Stimulated activated CD4-positive, alpha-beta T cell treated with anti-CD3 and anti-CD28 coated beads, Interleukin-15, amount 100 ng/mL, for 48 hours (primary cell): ENCODE measurements at regions not wholly inside any gene's neighbourhood (a gene's known extent, or its start where the extent isn't known, plus 50 kb on each side); places are given as distances from the start of the nearest gene placed in this dataset.
"Not testable (repeated sequence)": the region's sequence is repeated elsewhere in the genome, so short reads cannot be mapped to it uniquely, and the experiment has no call there.

Source experiments
- DNase-seq, 2 donors: peaks; one replicate each; pipeline ENCODE4 v3.0.0-alpha.2; 2020; ENCODE audit warnings: low read depth in 2 of 2

DNA sequence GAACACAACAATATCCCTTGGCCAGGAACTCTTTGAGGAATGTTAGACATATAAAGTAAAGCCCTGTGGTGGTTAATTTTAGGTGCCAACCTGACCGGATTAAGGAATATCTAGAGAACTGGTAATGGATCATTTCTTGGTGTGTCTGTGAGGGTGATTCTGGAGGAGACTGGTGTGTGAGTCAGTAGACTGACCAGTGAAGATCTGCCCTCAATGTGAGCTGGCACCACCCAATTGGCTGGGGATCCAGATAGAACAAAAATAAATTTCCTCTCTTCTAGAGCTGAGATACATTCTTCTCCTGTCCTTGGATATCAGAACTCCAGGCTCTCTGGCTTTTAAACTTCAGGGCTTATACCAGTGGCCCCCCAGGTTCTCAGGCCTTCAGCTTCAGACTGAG lies 56.2 kb upstream of the TNPO1 start:
- no peak for DNase-seq

DNA sequence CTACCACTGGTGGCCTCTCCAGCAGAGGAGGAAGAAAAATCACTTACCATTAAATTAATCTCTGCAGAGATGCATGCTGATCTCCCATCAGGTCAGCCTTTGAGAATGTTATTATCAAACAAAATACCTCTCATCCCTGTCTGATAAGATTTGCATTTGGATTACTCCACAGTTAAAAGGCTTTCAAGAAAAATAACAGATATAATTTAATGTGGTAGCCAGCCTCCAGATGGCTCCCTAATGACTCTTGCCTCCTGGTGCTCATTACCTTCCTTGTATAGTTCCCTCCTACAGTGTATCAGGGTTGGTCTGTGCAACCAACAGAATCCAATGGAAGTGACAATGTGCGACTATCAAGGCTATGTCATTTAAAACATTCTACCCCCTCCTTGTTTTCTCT lies 63.6 kb upstream of the TNPO1 start:
- no peak for DNase-seq

DNA sequence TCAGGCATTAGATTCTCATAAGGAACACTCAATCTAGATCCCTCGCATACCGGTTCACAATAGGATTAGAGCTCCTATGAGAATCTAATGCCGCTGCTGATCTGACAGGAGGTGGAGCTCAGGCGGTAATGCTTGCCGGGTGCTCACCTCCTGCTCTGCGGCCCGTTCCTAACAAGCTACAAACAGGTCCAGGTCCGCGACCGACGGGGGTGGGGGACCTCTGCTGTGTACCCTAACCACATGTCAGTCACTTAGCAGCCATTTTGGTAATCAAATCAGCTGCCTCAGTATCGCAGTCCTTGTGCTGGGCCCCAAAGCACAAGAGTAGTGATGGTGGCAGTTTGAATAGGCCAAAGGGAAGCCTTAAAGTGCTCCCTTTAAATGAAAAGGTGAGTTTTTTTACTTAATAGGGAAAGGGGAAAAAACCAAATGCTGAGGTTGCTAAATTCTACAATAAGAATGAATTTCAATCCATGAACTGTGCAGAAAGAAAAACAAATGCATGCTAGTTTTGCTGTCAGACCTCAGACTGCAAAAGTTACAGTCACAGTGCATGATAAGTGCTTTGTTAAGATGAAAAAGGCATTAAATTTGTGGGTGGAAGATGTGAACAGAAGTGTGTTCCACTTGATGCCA lies 67.0 kb upstream of the TNPO1 start:
- no peak for DNase-seq

DNA sequence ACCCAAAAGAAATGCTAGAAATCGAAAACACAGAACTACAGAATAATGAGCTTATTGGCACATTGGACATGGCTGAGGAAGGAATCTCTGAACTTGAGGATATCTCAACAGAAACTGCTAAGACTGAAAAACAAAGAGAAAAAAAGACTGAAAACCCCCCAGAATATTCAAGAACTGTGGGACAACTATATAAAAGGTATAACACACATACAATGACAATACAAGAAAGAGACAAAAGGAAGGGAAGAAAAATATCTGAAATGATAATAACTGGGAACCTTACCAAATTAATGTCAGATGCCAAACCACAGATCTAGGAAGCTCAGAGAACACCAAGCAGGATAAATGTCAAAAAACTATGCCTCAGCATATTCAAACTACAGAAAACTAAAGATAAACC lies 68.6 kb upstream of the TNPO1 start:
- DNase-seq = no peak

DNA sequence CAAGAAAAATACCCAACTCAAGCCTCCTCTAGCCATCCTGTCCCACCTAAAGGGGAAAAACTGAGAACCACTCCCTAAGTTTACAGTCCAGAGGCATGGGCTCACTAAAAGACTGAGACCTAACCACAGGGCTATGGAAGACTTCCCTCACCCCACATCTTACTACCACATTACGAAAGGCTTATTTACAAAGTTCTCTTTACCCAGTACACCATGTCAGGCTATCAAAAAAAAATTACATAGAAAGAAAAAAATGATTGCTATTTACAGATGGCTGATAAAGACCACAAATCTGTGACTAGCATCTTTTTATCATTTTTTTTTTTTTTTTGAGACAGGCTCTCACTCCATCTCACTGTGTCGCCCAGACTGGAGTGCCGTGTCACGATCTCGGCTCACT lies 69.7 kb upstream of the TNPO1 start:
- no peak for DNase-seq

DNA sequence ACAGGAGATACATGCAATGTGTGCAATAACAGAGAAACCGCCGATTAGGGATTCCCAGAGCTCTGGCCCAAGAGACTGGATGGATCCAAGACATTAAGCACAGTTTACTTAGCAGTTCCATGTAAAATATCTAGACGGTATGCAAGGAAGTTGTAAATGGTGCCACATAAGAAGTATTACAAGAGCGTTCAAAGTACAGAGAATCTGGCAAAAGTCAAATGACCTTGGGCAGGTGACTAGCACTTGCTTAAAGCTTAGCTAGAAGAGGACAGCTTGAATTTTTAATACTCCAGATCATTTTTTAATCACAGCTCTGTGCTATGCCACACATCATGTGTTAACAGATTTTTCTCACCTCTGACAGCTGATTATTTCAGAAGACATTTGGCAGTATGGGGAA lies 72.3 kb upstream of the TNPO1 start:
- no peak for DNase-seq

DNA sequence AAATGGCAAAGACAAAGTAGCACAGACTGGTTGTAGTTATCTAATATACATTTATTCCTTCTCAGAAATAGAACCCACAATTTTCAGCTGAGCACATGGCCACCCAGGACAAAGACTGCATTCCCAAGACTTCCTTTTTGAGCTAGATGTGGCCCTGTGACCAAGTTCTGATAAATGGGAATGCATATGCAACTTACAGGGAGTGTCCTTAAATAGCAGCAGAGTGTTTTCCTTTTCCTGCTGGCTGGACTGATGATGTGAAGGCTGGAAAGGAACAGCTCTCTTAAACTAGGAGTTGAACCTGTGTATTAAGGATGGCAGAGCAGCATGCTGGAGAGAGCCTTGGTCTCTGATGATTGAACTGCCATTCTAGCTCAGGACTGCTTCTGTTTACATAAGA lies 74.7 kb upstream of the TNPO1 start:
- no peak for DNase-seq

DNA sequence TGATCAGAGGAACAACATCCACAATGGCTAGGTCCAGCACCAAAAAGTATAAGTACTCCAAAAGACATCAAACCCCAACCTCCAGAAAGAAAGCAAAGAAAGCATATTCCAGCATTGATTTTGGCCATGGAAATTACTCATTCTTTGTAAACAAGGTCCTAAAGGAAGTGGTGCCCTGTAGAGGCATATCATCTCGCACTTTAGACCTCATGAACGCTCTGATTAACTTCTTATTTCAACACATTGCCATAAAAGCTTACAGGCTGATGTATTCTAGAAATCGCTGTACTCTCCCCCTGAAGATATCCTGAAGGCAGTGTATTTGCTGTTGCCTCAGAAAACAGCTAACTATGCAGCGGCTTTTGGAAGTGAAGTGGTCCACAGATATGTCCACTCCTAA lies 82.7 kb upstream of the TNPO1 start:
- DNase-seq = no peak

DNA sequence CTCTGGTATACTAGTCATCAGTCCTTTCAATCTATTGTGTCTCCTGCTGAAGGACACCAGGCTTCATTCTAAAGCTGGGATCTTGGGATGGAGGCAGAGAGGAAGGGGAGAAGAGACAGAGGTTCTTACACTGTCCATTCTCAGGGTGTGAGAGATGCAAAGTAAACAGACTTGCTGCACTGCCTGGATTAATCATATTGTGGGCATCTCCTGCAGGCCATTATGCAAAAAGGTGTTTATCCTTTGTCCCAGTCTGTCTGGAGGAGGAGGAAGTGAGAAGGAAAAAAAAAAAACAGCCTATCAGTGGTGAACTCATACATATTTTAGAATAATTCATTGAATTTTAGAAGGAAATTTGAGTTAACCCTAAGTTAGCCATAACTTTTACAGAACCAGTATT lies 92.9 kb upstream of the TNPO1 start:
- DNase-seq = no peak

DNA sequence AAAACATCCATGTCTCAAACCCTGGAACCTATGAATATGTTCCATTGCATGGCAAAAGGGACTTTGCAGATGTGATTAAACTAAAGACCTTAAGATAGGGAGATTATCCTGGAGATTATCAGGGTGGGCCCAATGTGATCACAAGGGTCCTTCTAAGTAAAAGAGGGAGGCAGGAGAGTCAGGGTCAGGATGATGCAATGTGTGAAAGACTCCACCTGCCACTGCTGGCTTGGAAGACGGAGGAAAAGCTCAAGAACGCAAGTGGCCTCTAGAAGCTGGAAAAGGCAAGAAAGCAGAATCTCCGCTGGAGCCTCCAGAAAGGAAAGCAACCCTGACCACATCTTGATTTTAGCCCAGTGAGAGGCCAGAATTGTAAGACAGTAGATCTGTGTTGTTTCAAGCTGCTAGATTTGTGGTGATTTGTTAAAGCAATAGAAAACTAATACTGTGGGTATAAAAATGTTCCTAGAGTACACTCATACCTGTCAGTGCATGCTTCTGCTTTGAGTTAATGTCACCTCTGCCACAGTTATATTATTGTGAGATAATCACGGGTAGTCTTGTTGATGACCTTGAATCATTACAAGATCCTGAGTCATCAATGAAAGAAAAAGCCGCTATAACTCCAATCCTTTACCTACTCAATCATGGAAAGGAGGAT lies 93.5 kb upstream of the TNPO1 start:
- no peak for DNase-seq

DNA sequence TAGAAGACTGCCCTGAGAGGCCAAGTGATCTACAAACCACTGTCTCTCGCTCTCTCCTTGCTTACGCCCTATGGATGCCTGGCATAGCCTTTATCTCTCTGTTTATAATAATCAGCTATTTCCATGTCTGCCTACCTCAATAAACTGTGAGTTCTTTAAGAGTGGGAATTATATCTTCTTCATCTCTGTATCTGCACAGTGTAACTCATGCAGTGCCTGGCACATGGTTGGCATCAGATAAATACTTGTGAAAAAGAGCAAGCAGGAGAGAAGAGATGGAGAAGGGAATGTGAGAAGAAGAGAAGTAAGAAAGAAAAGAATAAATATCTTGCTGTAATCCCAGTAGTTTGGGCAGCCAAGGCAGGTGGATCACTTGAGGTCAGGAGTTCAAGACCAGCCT lies 94.6 kb upstream of the TNPO1 start:
- no peak for DNase-seq

DNA sequence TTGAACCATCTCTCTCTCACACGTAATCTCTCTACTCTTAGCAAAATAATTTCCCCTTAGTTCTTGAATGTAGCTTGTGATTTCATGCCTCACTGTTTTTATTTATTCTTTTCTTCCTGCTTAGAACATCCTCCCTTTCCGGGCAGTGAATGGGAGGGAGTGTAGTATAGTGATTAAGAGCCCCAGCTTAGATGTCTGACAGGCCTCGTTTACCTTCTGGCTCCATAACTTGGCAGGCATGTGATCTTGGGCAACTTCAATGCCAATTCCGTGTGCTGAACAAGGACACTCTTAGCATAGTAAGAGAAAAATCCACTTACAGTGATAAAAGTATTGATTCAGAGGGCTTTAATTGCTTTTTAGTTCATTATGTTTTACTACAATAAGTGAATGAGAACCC lies 96.3 kb upstream of the TNPO1 start:
- DNase-seq = no peak

DNA sequence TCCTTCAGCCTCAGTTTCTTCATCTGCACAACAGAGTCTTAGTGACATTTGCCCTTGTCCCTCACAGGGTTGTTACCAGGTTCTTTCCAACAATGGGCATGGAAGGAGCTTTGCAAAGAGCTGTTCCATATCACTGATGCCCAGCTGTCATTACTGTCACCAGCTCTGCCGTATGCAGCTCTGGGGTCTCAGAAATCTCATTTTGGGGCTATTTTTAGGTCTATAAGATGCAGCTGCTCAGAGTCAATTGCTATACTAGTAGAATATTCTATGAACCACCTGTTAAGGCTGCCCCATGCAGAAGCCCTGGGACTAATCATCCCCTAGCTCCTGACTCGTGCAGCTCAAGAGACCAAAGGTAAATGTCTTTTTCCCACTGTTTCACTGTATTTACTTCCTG lies 105.1 kb upstream of the TNPO1 start:
- no peak for DNase-seq

DNA sequence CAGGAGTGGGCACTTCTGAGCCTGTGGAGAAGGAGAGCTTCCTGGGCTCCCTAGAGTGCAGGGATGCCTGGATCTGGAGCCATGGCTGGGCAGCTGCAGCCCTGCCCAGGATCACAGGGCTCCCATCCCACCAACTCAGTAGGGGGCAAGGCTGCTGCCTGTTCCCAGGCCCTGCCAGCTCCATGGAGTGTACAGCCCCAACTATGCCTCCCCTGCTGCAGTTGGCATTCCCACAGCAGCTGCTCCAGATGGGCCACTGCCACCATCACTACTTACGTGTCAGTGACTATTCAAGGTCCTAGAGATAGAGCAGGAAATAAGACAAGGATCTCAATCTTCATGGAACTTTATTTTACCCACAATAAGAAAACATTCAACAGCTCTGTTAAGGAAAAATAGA lies 107.1 kb upstream of the TNPO1 start:
- no peak for DNase-seq

DNA sequence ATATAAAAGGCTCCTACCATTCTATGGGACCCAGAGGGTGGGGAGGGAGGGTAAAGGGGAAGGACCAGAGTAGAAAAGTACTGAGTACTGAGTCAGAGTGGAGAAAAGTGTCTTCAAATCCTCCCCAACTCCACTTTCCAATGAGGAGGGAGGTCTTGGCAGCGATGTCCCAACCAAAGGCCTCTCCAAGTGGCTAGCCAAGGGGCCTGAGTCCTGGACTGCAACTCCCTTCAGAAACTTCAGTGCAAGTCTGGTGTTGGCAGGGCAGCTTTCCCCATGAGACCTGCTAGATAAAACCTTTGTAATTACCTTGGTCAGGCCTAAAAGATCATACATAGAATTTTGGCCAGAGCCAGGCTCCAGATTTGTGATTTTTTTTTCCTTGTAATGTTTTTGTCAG lies 111.3 kb upstream of the TNPO1 start:
- no peak for DNase-seq

DNA sequence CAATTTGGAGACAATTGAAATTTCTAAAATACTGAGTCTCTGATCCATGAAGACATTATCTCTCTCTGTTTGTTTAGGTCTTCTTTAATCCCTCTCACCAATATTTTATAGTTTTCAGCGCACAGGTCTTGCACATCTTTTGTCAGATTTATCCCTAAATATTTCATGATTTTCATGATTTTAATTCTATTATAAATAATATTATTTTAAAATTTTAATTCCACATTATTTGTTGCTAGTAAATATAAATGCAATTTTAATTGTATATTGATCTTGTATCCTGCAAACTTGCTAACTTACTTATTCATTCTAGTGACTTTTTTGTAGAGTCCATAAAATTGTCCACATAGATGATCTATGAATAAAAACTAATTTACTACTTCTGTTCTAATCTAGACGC lies 112.6 kb upstream of the TNPO1 start:
- no peak for DNase-seq

DNA sequence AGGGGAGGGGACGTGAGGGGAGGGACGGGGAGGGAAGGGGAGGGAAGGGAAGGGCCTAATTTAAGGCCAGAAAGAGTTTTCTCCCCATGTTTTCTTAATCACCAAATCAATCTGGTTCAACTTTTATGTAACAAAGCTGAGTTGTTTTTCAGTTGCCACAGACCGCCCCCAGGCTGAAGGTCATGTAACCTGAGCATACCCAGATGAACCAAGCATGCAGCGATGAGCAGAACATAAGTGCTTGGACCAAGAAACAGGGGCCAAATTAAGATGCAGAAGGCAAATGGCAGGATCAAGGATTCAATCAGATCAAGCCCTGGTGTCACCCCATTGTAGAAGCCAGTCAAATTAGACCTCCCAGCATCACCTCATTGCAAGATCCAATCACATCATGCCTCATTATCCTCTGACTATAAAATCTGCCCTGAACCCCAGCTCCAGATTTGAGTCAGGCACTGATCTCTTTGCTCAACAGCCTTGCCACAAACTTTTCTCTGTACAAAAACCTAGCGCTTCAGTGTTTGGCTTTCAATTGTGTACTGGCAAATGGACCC lies 113.5 kb upstream of the TNPO1 start:
- DNase-seq = no peak

DNA sequence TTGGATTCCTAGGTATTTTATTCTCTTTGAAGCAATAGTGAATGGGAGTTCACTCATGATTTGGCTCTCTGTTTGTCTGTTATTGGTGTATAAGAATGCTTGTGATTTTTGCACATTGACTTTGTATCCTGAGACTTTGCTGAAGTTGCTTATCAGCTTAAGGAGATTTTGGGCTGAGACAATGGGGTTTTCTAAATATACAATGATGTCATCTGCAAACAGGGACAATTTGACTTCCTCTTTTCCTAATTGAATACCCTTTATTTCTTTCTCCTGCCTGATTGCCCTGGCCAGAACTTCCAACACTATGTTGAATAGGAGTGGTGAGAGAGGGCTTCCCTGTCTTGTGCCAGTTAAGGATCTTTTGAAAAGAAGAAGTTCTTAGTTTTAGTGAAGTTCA lies 114.4 kb upstream of the TNPO1 start:
- not testable (repeated sequence) for DNase-seq

DNA sequence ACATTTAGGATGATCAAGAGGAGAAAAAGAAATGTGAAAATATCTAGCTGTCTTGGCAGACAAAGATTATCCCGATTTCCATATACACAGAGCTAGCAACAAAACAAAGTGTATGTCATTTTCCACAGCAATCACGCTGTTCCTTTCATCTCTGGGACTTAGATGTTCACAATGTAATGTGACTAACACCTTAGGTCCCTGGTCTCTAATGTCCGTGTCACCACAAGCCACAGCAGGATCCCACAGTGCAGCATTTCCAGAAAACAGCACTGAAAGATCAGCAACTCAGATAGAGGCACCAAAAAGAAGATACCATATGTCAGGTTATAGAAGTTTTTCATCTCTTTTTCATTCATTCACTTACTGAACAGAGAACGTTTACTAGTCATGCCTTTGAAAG lies 118.0 kb upstream of the TNPO1 start:
- no peak for DNase-seq

DNA sequence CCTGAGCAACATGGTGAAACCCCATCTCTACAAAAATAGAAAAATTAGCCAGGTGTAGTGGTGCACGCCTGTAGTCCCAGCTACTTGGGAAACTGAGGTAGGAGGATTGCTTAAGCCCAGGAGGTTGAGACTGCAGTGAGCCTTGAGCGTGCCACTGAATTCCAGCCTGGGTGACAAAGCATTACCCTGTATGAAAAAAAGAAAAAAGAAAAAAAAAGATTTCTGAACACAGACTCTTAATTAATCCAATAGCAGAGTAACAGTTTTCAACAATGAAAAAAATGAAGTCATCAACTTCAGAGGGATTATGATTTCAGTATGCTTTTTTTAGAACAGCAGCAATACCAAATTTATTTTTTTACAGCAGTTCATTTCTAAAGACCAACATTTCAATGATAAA lies 118.8 kb upstream of the TNPO1 start:
- no peak for DNase-seq

DNA sequence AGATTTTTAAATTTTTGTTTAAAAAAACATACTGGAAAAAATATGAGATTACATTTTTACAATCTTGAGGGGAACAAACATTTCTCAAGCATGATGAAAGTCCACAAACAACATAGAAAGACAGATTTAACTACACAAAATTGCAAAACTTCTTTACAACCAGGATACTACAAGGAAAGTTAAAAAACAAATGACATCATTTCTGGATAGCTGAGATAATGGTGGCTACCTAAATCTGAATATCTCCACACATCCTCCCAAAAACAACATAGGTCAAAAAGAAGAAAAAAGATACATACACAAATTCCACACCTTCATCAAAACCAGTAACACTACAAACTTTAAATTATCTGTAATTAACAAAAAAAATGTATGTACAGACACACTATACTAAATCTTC lies 120.8 kb upstream of the TNPO1 start:
- no peak for DNase-seq

DNA sequence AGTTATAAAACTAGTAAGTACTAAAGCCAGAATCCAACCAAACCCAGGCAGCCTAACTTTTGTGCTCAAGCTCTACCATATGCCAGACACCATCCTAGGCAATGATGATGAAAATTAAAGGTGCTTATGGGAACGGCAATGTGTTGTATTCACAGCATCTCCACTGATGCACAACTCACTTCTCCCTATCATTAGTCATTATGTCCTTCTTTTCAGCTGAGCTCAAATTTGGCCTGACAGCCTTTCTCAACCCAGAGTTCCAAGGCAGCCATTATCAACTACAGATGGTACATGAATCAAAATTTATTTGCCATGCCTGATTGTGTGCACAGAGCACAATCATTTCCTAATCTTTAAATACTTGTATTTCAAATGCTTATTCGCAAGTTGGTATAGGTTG lies 121.6 kb upstream of the TNPO1 start:
- no peak for DNase-seq

DNA sequence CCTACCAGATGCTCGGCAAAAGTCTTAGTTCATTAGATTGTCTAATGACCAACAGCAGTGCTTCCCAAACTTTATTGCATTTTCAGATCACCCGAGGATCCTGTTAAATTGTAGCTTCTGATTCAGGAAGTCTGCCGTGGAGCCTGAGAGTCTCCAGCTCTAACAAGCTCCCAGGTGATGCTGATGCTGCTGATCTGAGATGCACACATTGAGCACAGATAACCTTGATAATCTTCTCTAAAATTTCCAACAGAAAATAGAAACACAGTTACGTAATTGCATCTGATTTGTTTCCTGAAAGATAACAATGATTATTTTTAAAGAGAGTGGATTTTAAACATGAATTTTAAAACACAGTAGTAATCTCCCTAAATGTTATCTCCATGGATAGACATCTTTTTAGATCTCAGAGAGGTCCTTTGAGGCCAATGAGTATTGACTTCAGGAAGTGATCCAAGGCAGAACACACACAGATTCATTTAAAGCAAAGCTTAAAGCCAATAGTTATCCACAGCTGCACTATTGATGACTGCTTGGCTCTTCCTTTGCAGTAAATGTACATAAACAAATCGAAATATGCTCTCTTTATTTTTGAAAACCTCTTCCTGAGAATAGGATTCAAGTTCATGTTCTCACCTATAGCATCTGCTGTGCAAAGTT lies 122.8 kb upstream of the TNPO1 start:
- DNase-seq = no peak
